ENCODE measurements at regions not wholly inside any gene's neighbourhood (a gene's known extent, or its start where the extent isn't known, plus 50 kb on each side); places are given as distances from the start of the nearest gene placed in this dataset.
"Not testable (repeated sequence)": the region's sequence is repeated elsewhere in the genome, so short reads cannot be mapped to it uniquely, and the experiment has no call there.

DNA sequence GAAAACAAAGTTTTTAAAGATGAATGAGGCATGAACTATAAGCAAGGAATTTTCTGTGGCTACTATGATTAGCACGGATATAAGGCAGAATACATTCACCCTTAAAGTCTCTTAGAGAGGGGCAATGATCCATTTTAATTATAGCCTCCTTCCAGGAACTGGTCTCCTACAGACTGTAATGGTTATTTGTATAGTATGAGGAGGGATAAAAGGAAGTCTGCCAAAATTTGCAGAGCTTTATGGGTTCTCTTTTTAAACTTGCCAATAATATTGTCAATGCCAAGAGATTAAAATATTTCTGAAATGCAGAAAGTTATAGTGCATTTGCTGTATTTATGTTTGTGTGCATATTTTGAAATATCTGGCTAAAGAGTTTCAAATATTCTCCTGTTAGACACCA, 271.4 kb upstream of the LUZP2 start:
- no peak for DNase-seq

DNA sequence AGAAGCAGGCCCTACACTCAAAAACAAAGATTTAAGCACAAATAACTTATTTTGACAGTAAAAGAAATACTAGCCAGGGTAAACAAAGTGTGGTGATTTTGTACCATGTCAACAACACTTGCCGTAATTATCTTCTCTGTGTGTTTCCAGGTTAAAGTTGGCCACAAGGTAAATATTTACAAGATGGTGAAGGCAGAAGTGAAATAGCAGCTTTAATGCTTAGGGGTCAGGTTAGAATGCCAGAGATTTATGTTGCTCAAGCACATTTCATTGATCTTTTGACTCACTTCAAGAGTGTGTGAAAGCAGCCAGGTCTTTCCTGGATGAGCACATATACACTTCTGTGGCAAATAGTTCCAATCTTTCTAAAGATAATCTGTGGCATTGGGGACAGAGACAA, 270.2 kb upstream of the LUZP2 start:
- no peak for DNase-seq

GRCh38 chr11:24233041-24233440, 263.8 kb upstream of the LUZP2 start:
- DNase-seq, result peak; percentile 51

DNA sequence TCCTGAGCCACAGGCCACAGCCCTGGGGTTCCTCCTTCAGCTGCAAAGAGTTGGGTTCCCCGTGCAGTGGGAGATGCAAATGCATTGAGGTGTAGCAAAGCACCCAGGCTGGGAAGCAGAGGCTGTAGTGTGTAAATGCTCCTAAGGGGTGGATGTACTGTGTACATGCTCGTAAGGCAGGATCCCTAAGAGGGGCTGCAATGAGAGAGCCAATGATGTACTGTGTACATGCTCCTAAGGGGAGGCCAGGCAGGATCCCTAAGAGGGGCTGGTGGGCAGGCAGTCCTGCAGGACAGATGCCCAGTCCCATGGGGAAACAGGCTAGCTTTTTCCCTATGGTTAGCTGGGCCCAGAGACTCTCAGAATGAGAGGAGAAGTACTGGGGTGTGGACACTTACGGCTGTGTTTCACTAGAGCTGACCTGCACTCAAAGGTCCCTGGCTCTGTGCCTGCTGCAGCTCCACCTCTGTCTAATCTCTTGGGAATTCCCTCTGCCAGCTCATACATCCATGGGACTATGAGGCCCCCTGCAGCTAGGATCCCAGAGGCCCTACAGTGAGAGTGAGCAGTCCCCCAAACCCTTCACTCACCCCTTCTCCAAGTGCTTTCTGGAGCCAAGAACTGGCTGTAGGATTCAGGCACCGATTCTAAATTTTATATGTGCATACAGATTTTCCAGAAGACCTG, 261.9 kb upstream of the LUZP2 start:
- no peak for DNase-seq

- DNase-seq, result no peak
Observed at GRCh38 chr11:24238771-24239645, 257.8 kb upstream of the LUZP2 start.

GRCh38 chr11:24239930-24240329, 256.9 kb upstream of the LUZP2 start:
- no peak for DNase-seq

GRCh38 chr11:24240496-24241175, 256.2 kb upstream of the LUZP2 start:
- no peak for DNase-seq

GRCh38 chr11:24246715-24247114, 250.1 kb upstream of the LUZP2 start:
- no peak for DNase-seq

DNA sequence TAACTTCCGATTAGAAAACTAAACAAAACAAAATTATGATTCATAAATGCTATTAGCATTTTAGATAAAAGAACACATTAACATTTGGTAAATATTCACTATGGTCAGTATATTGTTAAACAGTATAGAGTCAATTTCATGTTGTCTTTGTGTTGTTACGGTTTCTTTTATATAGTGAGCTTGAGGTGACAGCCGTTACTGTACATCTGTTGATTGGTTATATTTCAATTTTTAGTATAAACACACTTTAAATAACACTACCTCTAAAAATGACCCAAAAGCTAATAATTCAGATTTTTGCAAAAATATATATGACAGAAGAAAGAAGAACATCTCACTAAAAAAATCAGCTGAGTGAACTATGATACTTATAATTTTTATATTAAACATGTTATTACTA, 249.0 kb upstream of the LUZP2 start:
- no peak for DNase-seq

DNA sequence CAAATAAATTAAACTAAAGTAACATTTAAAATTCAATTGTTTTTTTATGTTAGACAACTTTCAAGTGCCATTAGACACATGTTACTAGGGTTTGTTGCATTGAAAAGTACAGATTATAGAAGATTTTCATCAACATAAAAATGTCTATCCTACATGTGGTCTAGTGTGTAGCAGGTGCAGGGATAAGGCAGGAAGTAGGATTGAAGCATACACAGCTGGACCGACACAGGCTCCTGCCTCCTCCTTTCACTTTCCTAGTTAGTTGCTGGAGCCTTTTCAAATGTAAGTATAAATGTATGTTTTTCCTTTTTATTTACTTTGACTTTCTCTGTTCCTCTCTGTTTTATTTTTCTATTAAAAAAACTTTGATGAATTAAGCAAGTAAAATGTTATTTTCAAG, 246.9 kb upstream of the LUZP2 start:
- DNase-seq, result no peak

DNA sequence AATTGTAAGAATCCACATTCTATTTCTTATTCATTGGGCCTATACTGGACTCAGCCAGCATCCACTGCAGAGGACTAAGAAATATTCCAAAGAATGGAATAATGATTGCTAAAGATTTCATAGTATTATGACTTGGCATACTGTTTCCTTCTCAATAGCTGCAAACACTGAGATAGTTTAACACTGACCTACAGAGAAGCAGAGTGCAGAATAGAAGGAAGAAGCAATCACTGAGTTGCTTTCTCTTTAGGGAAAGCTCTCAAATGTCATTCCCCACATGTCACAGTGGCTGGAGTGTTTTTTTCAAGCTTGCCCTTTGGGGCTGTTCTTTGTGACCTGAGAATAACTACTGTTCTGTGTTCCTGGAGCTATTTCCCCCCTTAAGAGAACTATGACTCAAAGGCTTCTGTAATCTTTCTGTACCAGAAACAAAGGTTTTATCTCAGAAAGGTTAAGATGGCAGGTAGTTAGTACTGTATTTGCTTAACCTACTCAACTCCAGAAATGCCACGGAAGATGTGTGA, 243.6 kb upstream of the LUZP2 start:
- no peak for DNase-seq

- no peak for DNase-seq
Observed at GRCh38 chr11:24264868-24265267, 232.0 kb upstream of the LUZP2 start.

DNA sequence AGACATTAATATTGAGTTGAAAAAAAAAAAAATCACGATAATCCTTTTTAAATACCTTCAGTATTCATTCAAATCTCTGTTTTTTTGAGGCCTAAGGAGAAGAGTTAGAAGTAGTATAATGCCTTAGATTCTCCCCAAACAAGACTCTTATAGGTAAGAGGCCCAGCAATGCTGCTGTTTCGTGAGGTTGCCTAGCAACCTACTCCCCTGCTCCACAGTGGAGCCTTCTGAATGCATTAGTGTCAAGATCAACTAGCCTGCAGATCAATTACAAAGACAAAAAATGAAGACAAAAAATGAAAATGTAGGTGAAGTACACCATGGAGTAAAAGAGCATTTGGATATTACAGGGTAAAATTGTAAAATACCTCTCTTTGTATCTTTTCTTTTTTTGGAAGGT, 229.8 kb upstream of the LUZP2 start:
- DNase-seq, result no peak

DNA sequence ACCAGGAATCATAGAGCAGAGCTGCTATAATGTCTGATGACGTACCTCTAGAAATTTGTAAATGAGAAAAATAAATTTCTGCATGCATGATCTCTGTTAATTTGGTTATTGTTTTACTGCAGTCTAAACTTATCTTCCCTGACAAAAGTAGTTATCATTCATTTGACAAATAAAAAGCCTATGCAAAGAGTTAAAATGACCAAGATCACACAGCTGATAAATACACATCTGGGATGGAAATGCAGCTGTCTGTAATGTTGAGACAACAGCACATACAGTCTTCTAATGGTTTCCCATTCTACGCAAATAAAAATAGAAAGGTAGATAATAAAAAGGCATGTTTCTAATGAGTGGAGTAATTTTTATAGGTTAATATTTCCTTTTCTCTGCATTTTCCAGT, 225.1 kb upstream of the LUZP2 start:
- no peak for DNase-seq

DNA sequence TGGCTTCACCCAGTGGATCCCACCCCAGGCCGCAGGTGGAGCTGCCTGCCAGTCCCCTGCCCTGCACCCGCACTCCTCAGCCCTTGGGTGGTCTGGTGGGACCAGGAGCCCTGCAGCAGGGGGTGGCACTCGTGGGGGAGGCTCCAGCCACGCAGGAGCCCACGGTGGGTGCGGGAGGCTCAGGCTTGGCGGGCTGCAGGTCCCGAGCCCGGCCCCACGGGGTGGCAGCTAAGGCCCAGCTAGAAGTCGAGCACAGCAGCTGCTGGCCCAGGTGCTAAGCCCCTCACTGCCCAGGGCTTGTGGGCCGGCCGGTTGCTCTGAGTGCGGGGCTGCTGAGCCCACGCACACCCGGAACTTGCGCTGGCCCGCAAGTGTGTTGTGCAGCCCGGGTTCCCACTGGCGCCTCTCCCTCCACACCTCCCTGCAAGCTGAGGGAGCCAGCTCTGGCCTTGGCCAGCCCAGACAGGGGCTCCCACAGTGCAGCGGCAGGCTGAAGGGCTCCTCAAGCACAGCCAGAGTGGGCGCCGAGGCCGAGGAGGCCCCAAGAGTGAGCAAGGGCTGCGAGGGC, 222.6 kb upstream of the LUZP2 start:
- DNase-seq, result not testable (repeated sequence)

DNA sequence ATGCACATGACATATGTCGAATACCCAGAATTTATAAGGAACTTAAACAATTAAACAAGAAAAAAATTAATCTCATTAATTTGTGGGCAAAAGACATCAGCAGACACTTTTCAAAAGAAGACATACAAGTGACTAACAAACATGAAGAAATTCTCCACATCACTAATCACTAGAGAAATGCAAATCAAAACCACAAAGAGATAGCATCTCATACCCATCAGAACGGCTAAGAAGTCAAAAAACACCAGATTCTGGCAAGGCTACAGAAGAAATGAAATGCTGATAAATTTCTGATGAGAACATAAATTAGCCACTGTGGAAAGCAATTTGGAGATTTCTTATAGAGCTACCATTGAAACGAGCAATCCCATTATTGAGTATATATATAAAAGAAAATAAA, 210.6 kb upstream of the LUZP2 start:
- no peak for DNase-seq

- DNase-seq, result no peak
Observed at GRCh38 chr11:24289301-24289700, 207.6 kb upstream of the LUZP2 start.

DNA sequence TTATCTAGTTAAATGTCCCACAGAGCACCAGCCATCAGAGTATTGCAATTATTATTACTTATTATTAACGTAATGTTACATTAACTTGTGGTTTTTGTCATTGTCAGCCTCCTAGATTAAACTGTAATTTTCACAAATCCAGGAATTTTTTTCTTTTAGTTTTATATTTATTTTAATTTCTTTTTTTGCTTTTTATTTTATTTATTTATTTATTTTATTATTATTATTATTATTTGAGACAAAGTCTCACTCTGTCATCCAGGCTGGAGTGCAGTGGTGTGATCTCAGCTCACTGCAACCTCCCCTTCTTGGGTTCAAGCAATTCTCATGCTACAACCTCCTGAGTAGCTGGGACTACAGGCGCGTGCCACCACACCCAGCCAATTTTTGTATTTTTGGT, 202.9 kb upstream of the LUZP2 start:
- no peak for DNase-seq

DNA sequence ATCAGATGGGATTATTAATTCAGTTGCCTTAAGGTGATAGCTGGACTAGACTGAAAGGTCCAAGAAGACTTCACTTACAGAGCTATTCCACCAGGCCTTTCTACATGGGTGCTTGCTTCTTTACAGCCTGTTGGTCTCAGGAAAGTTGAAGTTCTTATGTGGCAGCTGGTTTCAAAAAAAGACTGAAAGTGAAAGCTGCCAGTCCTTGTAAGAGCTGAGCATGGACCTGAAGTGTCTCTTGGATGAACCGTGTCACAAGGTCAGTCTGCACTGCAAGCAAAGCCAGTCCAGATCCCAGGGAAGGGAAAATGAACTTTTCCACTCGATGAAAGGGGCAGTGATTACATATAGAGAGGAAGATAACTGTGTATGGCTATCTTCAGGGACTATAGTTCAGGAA, 201.5 kb upstream of the LUZP2 start:
- no peak for DNase-seq

DNA sequence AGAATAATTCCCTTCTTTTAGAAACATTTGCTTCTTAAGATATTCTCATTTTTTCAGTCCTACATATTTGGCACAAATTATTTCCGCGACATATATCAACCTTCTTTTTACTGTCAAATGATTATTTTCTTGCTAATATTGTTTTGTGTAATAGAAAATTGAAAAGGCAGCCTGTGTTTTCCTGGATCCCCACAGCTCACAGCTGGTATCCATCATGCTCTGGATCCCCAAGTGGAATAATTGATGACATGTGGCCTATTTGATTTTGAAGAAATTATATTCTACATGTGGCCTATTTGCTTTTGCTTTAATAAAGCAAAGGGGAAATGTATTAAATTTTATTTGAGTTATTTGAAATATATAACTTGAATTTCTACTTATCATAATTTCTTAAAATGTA, 199.4 kb upstream of the LUZP2 start:
- DNase-seq, result no peak

DNA sequence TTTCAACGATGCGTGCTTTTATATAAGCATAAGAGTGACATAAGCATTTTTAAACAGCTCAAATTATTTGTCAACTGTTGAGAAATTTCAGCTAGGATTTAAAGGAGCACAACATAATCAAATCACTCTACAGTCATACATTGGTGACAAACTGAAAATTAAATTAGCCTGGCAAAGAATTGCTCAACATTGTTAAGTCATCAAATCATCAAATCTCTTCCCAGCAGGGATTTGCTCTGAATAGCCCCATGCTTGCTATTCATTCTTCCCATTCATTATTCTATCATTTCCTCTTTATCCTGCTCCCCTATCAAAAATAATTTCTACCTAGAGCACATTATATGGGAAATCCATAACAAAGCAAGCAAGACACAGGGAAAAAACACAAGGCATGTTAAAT, 198.7 kb upstream of the LUZP2 start:
- DNase-seq, result no peak

DNA sequence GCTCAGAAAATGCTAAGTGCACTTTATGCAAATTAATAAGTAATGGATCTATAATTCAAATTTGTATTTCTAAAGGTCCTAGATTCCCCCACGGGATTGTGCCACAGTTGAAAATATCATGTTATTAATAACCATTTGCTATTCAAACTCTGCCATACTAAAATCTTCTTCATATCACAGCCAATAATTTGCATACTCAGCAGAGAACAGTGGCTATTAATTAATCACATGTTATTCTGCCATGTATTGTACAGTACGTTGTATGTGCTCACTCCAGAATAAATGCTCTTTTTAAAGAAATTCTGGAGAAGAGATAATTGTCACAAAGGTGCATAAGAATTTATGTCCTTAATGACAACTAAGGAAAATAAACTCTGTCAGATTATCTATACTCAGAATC, 184.9 kb upstream of the LUZP2 start:
- DNase-seq, result no peak

DNA sequence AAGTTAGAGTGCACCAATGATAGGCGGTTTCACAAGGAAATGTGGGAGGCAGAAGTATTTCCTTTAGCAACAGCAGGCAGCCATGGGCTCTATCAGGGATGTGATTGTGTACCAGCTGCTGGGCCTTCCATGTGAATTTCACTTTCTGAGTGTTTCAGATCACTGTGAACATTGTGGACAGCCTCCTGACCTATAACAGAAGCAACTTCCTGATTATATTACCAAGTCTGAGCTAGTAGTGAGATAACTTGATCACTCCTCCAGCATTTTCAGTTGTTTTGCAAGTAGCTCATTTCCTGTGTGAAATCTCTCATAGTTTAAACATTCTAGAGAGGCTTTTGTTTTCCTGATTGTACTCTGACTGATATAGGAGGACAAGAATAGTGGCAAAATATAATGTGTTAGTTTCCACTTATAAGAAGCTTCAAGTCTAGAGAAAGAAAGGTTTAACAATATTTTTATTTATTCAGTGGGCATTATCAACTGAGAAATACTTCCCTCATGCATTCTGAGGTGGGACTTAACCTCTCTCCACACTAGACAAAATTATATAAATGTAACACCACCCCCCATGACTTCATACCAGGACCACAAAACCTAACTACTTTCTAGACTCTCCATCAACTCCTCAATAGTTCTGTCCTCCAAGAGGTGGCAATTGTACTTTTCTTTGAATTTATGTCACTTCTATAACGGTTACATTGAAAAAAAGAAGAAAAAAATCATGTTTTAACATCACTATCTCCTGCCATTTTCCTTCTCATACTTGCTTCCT, 184.2 kb upstream of the LUZP2 start:
- no peak for DNase-seq

Data from NCI-H187 treated with DMSO at 0.1 percent for 48 hours (cell line).